HepG2 (cell line): ENCODE measurements at regions not wholly inside any gene's neighbourhood (a gene's known extent, or its start where the extent isn't known, plus 50 kb on each side); places are given as distances from the start of the nearest gene placed in this dataset.
A peak's percentile ranks its signal among the peaks of the same experiment; 100 is the strongest.

ENCODE experiments used
- ATAC-seq: fragments of 200-7000 bp; cut with Tn5 transposase; 3 replicates; pipeline ENCODE4 v1.9.1; 2020; ENCODE audit warnings: mild to moderate bottlenecking, moderate library complexity
- BruUV-seq: library from RNA; stranded (reverse); fragments of 400-500 nt; replicated peaks from 2 replicates; lab custom pipeline; 2021; lab: Mats Ljungman, UMichigan
- CTCF ChIA-PET: fragments of 300-600 bp; formaldehyde crosslinking; extraction: SDS; loops from one replicate; lab custom pipeline; 2021; ENCODE audit warnings: low total read pairs, inconsistent platforms, low intra/inter-chr PET ratio; lab: Yijun Ruan, JAX
- POLR2A ChIA-PET: fragments of 350-600 bp; sonication (Branson Sonifier 250); formaldehyde crosslinking; loops from one replicate; lab custom pipeline; 2020; ENCODE audit warnings: antibody characterized with exemption, inconsistent platforms; lab: Yijun Ruan, JAX
- DNase-seq: peaks from one replicate; pipeline ENCODE4 v3.0.0-alpha.2; 2015; ENCODE audit warnings: low spot score
- FAIRE-seq: peaks from 3 replicates; lab custom pipeline; 2011; peaks lifted over from hg19 to GRCh38; lab: Jason Lieb, UNC
- H2AFZ ChIP-seq: one replicate; pipeline ENCODE4 v1.6.1; 2011; ENCODE audit warnings: low read length, inconsistent platforms
- H3K27ac ChIP-seq: fragments of 300-600 bp; 3 replicates; pipeline ENCODE4 v1.8.0; 2011; ENCODE audit warnings: mixed run types, mild to moderate bottlenecking, mixed read lengths, low read length, inconsistent platforms; ENCODE audit not compliant: insufficient read depth; ENCODE audit errors: extremely low read length
- H3K27me3 ChIP-seq, 2 experiments: fragments of 200-600 bp in 1 of 2; 2 replicates in 1 of 2; 3 replicates in 1 of 2; pipeline versions ENCODE4 v1.6.0 to v1.8.0; 2011; ENCODE audit warnings: low read length in 2 of 2, mild to moderate bottlenecking in 2 of 2, moderate library complexity in 2 of 2, inconsistent platforms in 1 of 2; ENCODE audit not compliant: insufficient read depth in 2 of 2, control insufficient read depth in 1 of 2
- H3K36me3 ChIP-seq, 2 experiments: fragments of 200-600 bp in 1 of 2; replicated peaks in 1 of 2; 2 replicates in 1 of 2; 3 replicates in 1 of 2; pipeline versions ENCODE4 v1.5.1 to v1.8.0; 2011; ENCODE audit warnings: low read length in 2 of 2, inconsistent platforms in 1 of 2; ENCODE audit not compliant: insufficient read depth in 2 of 2, control insufficient read depth in 1 of 2
- H3K4me1 ChIP-seq: 2 replicates; pipeline ENCODE4 v1.5.1; 2012; ENCODE audit warnings: low read length, inconsistent platforms; ENCODE audit not compliant: insufficient read depth
- H3K4me2 ChIP-seq: 2 replicates; pipeline ENCODE4 v1.6.0; 2011; ENCODE audit warnings: low read depth, low read length, inconsistent platforms
- H3K4me3 ChIP-seq, 3 experiments: fragments of 200-600 bp in 1 of 3; sonication (generic), shearing (Covaris generic) in 1 of 3; replicated peaks in 1 of 3; 2 replicates each; pipeline ENCODE4 v1.5.1; 2011 to 2016; ENCODE audit warnings: low read length in 3 of 3, inconsistent platforms in 2 of 3, low read depth in 2 of 3, mild to moderate bottlenecking in 2 of 3, control low read depth in 1 of 3, mixed read lengths in 1 of 3; ENCODE audit not compliant: insufficient read depth in 1 of 3
- H3K79me2 ChIP-seq: one replicate; pipeline ENCODE4 v1.6.1; 2011; ENCODE audit warnings: low read length, inconsistent platforms; ENCODE audit not compliant: insufficient read depth
- H3K9ac ChIP-seq: 2 replicates; pipeline ENCODE4 v1.6.0; 2011; ENCODE audit warnings: mild to moderate bottlenecking, low read depth, low read length, inconsistent platforms; ENCODE audit not compliant: insufficient read depth
- H3K9me3 ChIP-seq: 2 replicates; pipeline ENCODE4 v1.5.1; 2012; ENCODE audit warnings: mild to moderate bottlenecking, low read length
- H4K20me1 ChIP-seq: 2 replicates; pipeline ENCODE4 v1.6.0; 2011; ENCODE audit warnings: inconsistent platforms, mild to moderate bottlenecking, low read length, moderate library complexity; ENCODE audit not compliant: insufficient read depth
- ARNTL ChIP-seq: sonication (generic); formaldehyde crosslinking; IDR thresholded peaks from 2 replicates; pipeline ENCODE4 v1.4.0; 2020; ENCODE audit warnings: mild to moderate bottlenecking, missing genetic modification reagents
- KLF13 ChIP-seq: sonication (generic); formaldehyde crosslinking; IDR thresholded peaks from 2 replicates; pipeline ENCODE4 v1.4.0; 2020; ENCODE audit warnings: mild to moderate bottlenecking, missing genetic modification reagents
- MAFF ChIP-seq: IDR thresholded peaks from 2 replicates; pipeline ENCODE4 v1.6.1; 2011; ENCODE audit warnings: low read depth, low read length, improper control_type of control experiment
- ZKSCAN5 ChIP-seq: sonication (generic); formaldehyde crosslinking; IDR thresholded peaks from 2 replicates; pipeline ENCODE4 v1.5.1; 2020; ENCODE audit warnings: mild to moderate bottlenecking, missing genetic modification reagents
- ZNF468 ChIP-seq: sonication (generic); formaldehyde crosslinking; IDR thresholded peaks from 2 replicates; pipeline ENCODE4 v1.8.0; 2022; ENCODE audit warnings: mild to moderate bottlenecking, moderate library complexity, missing genetic modification reagents
- ZNF614 ChIP-seq: IDR thresholded peaks from 2 replicates; pipeline ENCODE4 v1.6.1; 2018; ENCODE audit warnings: missing biosample characterization, missing genetic modification reagents, inconsistent platforms, borderline replicate concordance
- WGBS: methylation state at CpG from one replicate; pipeline ENCODE4 v1.1.6; 2017; ENCODE audit warnings: low lambda C conversion rate; 5-methylcytosine and 5-hydroxymethylcytosine counted together
- in situ Hi-C: cut with HindIII; loops from 2 replicates; pipeline ENCODE4 v1.10.0; 2017; ENCODE audit warnings: low pct_unique_long_range_greater_than_20kb; ENCODE audit not compliant: extremely low pct_ligation_motif_present
- intact Hi-C: fragments of 100-400 bp; cut with micrococcal nuclease; formaldehyde crosslinking; loops from one replicate; pipeline ENCODE4 v1.10.0; 2022; ENCODE audit not compliant: unreplicated experiment
- TF ChIP-seq, protein P1 (sequence below): sonication (generic); formaldehyde crosslinking; IDR thresholded peaks from 2 replicates; pipeline ENCODE4 v1.5.0; 2020; ENCODE audit warnings: mild to moderate bottlenecking, low read depth, missing genetic modification reagents, borderline replicate concordance
- TF ChIP-seq, protein P2 (sequence below): sonication (generic); formaldehyde crosslinking; IDR thresholded peaks from 2 replicates; pipeline ENCODE4 v1.5.1; 2020; ENCODE audit warnings: mild to moderate bottlenecking, missing genetic modification reagents, borderline replicate concordance
- TF ChIP-seq, protein P3 (sequence below): sonication (generic); formaldehyde crosslinking; IDR thresholded peaks from 2 replicates; pipeline ENCODE4 v1.5.0; 2020; ENCODE audit warnings: mild to moderate bottlenecking, missing genetic modification reagents, borderline replicate concordance

DNA sequence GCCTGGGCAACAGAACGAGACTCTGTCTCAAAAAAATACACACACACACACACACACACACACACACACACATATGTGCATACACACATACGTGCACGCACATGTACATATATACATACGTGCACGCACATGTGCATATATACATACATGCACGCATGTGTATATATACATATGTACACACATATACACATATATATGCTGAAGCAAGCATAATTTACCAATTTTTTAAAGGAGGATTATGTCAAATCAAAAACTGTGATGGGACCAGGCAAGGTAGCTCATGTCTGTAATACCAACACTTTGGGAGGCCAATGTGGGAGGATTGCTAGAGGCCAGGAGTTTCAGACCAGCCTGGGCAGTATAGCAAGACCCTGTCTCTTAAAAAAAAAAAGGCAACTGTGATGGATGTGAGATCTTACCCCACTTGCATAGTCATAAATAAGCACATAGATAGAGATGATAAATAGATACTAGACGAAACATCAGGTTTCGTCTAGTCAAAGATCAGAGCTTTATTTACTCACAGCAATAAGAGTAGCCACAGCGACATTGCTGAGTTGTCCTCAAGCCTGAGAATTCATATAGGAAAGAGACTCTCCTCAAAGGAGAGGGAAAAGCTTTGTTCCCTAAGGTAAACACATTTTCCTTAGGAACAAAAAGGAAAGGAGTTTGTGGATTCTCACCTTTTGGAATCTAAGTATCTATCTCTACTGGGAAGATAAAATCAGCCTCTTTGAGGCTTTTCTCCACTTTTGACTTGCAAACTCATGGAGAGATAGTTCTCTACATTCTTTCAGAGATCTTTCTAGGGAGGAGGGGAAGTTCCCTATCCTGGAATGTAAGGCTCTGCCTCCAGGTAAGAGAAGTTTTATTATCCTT lies 74.7 kb upstream of the AMN1 start (continued):
- TF ChIP-seq MAFF (peak; percentile 32; the same call in 1 of the 2 replicates), ZKSCAN5 (CRISPR knock-in tag) (no peak), KLF13 (CRISPR knock-in tag) (no peak)
- TF ChIP-seq, protein P1, sequence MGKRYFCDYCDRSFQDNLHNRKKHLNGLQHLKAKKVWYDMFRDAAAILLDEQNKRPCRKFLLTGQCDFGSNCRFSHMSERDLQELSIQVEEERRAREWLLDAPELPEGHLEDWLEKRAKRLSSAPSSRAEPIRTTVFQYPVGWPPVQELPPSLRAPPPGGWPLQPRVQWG (CRISPR knock-in tag), result no peak
- TF ChIP-seq, protein P2, sequence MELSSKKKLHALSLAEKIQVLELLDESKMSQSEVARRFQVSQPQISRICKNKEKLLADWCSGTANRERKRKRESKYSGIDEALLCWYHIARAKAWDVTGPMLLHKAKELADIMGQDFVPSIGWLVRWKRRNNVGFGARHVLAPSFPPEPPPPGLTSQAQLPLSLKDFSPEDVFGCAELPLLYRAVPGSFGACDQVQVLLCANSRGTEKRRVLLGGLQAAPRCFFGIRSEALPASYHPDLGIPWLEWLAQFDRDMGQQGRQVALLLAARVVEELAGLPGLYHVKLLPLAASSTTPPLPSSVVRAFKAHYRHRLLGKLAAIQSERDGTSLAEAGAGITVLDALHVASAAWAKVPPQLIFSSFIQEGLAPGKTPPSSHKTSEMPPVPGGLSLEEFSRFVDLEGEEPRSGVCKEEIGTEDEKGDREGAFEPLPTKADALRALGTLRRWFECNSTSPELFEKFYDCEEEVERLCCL (CRISPR knock-in tag), result no peak

DNA sequence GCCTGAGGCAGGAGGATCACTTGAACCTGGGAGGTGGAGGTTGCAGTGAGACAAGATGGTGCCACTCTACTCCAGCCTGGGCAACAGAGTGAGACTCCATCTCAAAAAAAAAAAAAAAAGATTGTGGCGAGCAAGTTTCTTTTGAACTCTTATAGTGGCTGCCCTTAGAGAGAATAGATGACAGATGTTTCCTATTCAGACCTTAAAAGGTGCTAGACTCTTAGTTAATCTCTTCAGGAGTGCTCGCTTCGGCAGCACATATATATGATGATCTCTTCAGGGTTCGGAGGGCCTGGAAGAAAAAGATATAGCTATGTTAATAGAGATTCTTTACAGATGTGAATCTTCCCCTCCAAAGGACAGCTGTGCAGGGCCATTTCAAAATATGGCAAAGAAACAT lies 73.1 kb upstream of the AMN1 start:
- intact Hi-C loops, result no loop called here
- Histone ChIP-seq H3K79me2 (no peaks in the 10 kb centered on the region), H4K20me1 (no peaks in the 10 kb centered on the region), H3K9me3 (no peaks in the 10 kb centered on the region), H3K9ac (no peak overlapping the region), H3K4me3 (no peak overlapping the region), H3K4me2 (no peak overlapping the region), H3K36me3 (no peaks in the 10 kb centered on the region), H3K4me1 (no peaks in the 10 kb centered on the region), H2AFZ (no peak overlapping the region), H3K27me3 (no peaks in the 10 kb centered on the region; a peak in 1 of 5 replicates), H3K27ac (no peak overlapping the region)
- in situ Hi-C loops, result no loop called here
- WGBS, result 81% methylated on average over 4 of the region's 4 CpGs
- POLR2A ChIA-PET, result no interaction called here
- no TSS peak for BruUV-seq
- TF ChIP-seq ZNF614 (CRISPR knock-in tag) (no peak), ZNF468 (CRISPR knock-in tag) (no peak), ARNTL (no peak)
- TF ChIP-seq, protein P3, sequence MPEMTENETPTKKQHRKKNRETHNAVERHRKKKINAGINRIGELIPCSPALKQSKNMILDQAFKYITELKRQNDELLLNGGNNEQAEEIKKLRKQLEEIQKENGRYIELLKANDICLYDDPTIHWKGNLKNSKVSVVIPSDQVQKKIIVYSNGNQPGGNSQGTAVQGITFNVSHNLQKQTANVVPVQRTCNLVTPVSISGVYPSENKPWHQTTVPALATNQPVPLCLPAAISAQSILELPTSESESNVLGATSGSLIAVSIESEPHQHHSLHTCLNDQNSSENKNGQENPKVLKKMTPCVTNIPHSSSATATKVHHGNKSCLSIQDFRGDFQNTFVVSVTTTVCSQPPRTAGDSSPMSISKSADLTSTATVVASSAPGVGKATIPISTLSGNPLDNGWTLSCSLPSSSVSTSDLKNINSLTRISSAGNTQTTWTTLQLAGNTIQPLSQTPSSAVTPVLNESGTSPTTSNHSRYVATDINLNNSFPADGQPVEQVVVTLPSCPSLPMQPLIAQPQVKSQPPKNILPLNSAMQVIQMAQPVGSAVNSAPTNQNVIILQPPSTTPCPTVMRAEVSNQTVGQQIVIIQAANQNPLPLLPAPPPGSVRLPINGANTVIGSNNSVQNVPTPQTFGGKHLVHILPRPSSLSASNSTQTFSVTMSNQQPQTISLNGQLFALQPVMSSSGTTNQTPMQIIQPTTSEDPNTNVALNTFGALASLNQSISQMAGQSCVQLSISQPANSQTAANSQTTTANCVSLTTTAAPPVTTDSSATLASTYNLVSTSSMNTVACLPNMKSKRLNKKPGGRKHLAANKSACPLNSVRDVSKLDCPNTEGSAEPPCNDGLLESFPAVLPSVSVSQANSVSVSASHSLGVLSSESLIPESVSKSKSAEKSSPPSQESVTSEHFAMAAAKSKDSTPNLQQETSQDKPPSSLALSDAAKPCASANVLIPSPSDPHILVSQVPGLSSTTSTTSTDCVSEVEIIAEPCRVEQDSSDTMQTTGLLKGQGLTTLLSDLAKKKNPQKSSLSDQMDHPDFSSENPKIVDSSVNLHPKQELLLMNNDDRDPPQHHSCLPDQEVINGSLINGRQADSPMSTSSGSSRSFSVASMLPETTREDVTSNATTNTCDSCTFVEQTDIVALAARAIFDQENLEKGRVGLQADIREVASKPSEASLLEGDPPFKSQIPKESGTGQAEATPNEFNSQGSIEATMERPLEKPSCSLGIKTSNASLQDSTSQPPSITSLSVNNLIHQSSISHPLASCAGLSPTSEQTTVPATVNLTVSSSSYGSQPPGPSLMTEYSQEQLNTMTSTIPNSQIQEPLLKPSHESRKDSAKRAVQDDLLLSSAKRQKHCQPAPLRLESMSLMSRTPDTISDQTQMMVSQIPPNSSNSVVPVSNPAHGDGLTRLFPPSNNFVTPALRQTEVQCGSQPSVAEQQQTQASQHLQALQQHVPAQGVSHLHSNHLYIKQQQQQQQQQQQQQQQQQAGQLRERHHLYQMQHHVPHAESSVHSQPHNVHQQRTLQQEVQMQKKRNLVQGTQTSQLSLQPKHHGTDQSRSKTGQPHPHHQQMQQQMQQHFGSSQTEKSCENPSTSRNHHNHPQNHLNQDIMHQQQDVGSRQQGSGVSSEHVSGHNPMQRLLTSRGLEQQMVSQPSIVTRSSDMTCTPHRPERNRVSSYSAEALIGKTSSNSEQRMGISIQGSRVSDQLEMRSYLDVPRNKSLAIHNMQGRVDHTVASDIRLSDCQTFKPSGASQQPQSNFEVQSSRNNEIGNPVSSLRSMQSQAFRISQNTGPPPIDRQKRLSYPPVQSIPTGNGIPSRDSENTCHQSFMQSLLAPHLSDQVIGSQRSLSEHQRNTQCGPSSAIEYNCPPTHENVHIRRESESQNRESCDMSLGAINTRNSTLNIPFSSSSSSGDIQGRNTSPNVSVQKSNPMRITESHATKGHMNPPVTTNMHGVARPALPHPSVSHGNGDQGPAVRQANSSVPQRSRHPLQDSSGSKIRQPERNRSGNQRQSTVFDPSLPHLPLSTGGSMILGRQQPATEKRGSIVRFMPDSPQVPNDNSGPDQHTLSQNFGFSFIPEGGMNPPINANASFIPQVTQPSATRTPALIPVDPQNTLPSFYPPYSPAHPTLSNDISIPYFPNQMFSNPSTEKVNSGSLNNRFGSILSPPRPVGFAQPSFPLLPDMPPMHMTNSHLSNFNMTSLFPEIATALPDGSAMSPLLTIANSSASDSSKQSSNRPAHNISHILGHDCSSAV (CRISPR knock-in tag), result no peak
- DNase-seq (no peak), ATAC-seq (no peak), FAIRE-seq (no peak)
- CTCF ChIA-PET, result no interaction called here
